ENCODE measurements at regions not wholly inside any gene's neighbourhood (a gene's known extent, or its start where the extent isn't known, plus 50 kb on each side); places are given as distances from the start of the nearest gene placed in this dataset.
"Not testable (repeated sequence)": the region's sequence is repeated elsewhere in the genome, so short reads cannot be mapped to it uniquely, and the experiment has no call there.

DNA sequence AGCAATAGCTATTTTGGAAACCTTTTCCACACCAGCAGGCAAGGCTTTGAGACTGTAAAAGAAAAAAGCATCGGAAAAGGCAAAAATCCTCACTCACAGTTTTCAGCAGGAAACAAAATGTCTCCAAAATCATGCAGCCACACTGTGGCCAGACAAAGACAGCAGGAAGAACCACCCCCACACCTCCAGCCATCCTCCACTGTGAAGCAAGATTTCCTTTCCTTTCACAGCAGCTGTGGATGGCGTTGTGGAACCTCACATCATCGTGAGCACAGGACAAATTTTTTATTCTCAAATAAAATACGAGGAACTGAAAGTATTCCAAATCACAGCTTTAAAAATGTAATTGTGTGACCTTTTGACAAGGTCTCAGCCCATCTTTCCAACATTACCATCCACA, 351.7 kb upstream of the NOCT start:
- no peak for DNase-seq (ENCODE audit: low spot score)

DNA sequence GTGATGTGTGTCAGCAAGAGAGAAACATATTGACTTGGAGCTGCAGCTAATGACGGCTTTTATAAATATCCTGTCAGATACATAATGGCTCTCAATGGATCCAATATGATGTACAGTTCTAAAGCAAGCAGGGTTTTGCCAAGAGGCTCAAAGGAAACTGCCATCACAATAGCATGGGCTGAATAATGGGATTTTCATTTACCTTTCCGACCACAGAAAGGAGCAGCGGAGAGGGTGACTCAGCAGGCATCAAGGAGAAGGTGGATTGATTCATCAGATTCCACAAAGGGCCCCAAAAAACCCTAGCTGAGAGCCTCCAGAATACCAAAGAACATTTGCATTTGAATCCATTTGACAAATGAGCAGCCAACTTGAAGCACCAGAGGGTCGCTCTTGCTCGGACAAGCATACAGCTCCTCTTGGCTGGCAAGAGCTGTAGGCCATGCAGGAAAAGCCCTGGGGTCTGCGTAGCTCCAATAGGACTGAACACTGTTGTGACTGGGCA, 355.7 kb upstream of the NOCT start:
- DNase-seq (ENCODE audit: low spot score): no peak

DNA sequence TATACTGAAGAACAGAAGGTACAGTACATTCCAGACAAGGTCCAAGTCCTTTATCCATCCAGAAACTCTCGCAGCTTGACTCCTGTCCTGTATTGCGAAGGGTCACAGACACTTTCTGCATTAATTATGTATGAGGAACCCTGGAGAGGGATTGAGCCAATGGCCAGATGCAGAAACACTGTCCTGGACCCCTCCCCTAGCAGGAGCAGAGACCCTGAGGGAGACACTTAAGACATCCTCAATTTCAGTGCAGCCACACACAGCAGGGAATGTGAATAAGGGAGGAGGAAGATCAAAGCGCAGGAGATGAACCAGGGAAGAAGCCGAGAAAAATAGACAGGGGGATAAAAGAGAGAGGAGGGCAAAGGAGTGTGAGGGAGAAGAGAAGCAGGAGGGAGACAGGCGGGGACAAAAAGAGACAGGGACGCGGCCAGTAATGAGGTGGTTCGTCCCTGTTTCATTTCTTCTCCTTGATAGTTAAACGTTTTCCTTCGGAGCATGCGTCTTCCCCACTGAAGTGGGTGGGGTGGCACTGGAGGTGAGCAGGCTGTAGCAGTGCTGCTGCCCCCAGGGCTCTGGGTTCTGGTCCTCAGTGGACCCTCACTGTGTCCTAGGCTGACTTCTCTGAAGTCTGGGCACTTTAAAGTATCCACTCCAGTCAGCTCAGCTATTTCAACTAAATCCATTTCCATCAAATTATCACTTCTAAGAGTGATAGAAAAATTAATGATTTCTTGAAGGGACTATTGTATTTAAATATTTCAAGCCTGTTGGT, 356.4 kb upstream of the NOCT start:
- no peak for DNase-seq (ENCODE audit: low spot score)

DNA sequence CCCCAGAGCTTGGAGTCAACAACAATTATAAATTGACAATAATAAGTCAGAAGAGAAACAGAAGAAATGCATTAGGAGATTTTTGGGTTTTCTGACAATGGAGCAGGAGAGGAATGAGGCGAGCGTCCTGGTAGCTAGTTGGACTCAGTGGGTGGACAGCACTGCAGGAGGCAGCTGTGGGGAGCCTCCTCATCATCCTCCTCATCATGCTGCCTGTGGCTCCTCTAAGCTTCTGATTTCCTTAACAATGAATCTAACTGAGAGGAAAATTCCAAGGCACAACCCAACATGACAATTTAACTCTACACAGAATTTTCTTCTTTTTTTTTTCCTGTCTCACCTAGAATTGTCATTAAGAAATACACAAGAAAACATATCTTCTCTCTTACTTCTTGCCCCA, 357.1 kb upstream of the NOCT start:
- no peak for DNase-seq (ENCODE audit: low spot score)

DNA sequence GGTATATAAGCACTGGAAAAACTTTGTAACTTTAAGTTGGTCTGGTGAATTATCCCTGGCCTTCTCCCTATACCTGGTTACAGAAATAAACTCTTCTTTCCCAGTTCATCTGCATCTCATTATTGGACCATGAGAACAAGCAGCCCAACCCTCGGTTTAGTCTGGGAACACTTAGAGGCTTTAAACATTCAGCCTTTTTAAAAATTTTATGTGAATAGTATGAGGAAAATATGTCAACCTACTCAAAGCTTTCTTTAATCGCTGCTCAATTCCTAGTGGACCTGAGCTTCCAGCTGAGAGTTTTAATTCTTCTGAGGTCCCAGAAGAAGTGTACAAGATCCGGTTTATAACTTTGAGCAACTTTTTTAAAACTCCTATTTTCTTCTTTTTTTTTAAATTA, 358.6 kb upstream of the NOCT start:
- DNase-seq (ENCODE audit: low spot score): no peak

DNA sequence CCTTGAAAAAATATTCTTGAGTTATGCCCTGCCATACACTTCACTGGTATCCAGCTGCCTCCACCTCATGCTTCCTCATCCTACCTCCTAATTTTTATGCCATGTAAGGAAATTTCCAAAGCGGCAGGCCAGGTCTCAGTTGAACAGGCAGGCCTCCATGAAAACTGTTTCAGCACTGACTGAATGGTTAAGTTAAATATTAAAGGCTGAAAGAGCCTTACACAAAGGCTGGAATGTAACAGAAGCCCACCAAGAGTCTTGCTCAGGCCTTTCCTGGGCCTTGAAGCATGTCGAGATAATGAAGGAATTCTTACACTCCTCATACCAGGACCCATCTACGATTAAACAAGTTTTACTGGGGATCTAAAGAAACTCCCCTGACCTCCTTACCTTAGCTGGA, 359.6 kb upstream of the NOCT start:
- DNase-seq (ENCODE audit: low spot score): no peak

DNA sequence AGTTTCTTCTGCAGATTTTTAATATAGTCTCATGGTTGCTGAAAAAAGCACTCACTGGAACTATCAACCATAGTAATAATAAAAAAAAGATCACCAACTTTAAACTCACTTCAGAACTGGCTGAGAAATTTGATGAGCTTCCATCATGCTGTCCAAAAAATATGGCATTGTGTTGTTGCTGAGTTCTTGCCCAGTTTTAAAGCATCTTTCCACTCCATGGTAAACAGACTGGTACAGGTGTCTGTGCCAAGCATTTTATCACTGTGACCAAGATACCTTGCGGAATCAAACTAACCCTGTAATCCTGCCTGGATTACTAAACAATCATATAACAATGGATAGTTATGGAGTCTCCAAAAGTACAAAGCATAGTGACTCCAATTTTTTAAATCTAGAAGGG, 360.3 kb upstream of the NOCT start:
- no peak for DNase-seq (ENCODE audit: low spot score)

DNA sequence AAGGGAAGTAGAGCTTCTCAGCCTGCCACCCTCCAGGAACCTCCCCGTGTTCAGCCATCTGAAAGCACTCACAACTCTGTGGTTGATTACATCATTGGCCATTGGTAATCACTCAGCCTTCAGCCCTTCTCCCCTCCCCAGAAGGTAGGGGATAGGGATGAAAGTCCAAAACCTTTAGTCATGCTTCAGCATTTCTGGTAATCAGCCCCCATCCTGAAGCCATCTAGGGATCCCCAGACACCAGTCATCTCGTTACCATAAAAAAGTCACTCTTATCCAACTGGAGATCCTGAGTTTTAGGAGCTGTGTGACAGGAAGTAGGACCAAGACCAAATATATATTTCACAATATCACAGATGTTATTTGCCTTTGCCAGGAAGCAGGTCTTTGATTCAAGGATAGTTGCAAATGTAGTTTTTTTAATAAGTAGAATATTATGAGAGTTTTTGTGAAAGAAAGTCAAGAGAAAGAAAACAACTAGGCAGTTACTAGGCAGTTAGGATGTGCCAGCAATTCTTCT, 364.6 kb upstream of the NOCT start:
- no peak for DNase-seq (ENCODE audit: low spot score)

DNA sequence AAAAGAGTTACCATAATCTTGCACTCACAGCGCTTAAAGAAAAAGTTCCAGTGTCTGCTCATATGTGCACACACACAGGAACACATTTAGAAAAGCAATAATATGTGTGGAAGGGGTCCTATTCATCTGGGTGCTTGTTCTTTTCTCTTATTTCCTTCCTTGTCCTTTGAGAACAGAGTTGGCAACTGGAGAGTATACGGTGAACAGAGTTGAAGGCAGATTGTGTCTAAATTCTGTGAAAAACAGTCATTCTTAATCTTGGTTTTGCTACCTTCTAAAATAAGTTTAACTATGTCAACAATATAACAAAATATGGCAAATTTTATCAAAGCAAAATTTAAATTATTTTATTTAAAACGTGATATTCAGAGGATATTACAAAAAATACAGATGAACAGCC, 365.1 kb upstream of the NOCT start:
- no peak for DNase-seq (ENCODE audit: low spot score)

DNA sequence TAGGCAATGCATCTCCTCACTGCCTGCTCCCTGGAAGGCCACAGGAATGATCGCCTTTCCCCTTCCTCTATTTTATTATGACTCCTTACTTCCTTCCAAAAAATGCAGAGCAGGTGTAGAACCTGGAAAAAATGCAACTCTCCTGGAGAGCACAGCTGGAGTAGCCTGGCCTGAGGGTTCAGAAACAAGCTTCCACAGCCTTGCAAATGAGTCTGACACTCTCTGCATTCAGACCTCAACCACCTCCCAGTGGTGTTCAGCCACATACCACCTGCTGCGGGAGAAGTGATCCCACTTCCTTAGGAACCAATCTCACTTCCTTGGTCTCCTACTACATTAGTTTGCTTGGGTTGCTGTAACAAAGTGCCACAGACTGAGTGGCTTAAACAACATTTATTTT, 368.1 kb upstream of the NOCT start:
- no peak for DNase-seq (ENCODE audit: low spot score)

DNA sequence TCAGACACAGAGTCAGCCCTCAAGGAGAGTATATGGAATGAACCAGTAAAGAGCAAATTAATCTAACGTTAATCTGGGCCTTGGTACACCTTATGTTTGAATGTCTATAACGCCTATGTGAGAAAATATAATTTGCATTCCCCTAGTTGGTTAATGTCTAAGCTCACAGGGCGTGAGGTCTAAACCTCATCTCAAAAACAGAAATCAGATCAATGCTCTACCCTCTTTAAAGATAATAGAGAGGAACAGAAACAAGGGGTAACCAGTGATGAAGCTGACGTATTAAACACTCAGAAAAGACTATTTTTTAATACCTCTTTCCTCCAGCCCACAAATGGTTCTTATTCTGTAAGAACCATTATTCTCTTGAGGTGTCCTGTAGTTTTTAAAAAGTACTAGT, 369.2 kb upstream of the NOCT start:
- no peak for DNase-seq (ENCODE audit: low spot score)

DNA sequence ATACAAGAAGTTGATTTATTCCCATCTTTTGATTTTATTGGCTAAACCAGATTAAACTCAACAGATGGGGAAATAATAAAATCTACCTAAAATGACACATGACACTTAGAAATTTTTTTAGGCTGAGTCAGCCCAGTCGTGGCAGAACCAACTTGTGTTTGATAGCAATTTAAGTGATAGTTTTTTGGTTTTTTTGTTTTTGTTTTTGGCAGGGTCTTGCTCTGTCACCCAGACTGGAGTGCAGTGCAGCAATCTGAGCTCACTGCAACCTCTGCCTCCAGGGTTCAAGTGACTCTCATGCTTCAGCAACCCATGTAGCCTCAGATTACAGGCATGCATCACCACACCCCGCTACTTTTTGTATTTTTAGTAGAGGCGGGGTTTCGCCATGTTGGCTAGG, 370.3 kb upstream of the NOCT start:
- no peak for DNase-seq (ENCODE audit: low spot score)

DNA sequence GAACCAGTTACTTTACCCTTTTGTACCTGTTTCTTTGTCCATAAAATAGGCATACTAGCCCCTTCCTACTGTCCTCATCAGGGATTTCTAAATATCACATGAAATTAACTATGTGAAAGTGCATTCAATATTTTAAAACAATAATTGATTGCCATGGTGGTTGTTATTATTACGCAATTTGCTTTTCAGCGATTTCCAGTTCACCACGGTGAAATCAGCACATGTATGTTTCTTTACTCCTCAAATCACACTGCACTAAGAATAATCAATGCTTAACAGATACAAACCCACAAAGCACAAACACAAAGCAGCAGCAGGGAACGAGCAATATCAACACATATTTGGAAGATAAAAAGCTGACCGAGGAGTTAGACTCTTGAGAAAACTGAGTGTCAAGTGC, 371.3 kb upstream of the NOCT start:
- no peak for DNase-seq (ENCODE audit: low spot score)

DNA sequence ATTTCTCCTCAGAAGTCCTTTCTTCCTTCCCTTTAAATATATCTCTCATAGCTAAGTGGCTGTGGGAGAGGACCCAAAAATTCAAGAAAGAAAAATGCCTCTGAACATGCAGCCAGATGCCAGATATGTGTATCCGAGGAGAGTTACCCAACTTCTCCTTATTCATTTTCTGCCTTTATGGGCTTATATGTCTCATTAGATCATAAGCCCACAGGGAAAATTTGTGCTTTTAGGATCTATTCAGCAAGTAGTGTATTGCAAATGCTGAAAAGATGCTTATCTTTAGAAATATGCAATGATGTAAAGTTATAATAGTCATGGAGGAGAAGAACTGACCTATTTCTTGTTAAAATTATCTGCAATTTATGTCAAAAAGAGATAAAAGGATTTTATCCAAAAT, 371.8 kb upstream of the NOCT start:
- no peak for DNase-seq (ENCODE audit: low spot score)

DNA sequence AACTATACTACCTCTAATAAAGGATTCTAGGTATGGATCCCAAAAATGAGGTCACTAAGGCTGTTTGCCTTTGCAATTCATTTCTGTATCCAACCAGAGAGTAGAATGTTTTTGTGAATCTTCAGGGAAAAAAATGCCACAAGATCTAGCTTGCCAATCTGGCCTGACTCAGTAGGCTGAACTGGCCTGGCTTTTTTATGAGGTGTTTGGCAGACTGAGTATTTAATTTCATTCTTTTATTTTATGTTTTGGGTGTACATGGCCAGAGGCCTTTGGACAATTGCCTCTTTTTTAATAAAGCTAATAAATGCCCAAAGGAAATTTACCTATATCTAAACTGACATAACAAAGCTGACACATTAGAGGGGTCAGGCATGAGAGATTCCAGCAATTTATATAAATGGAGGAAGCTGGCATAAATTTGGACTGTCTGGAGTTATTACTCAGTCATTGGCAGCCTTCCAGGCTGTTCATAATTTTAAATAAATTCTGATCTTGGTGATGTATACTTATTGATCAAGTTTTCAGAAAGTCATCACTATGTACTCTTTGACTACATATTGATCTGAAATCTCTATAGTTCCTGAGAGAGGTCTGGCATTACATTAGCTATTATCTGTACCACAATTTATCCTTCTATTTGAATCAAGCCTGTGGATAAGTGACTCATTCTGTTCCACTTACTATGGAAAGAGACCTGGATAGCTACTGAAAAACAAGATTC, 376.4 kb upstream of the NOCT start:
- no peak for DNase-seq (ENCODE audit: low spot score)

DNA sequence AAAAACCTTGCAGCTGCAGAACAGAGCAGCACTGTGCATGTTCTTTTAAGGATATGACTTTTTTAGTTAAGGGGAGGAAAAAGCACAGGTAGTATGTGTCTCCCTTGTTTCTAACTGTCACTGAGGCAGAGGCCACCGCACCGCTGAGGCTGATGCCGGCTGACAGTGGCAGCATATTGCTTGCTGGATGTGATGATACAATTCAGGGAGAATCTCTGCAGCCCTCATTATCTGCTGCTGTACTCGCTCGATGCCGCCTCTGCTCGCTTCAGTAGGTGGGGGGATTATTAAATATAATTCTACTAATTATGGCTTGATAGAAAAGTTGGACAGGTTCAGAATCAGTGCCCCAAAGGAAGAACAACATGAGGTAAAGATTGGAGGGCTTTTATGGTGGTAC, 378.8 kb upstream of the NOCT start:
- DNase-seq (ENCODE audit: low spot score): peak; percentile 38

DNA sequence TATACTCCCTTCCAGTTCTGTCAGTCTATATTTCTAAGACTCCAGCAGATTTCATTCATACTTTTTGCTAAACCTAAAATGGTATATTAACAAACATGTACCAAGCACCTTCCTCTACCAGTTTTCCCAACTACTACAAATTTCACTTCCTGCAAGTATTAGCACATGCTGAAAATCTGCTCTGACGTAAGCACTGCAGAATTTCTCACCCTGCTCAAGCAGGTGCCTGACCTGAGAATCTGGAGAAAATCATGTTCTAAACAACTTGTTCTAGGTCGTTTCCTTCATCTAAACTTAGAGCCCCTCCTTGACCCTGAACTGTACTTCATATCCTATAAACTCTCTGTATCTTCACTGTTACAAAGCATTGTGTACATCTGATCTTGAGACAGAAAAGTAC, 380.7 kb upstream of the NOCT start:
- DNase-seq (ENCODE audit: low spot score): no peak

DNA sequence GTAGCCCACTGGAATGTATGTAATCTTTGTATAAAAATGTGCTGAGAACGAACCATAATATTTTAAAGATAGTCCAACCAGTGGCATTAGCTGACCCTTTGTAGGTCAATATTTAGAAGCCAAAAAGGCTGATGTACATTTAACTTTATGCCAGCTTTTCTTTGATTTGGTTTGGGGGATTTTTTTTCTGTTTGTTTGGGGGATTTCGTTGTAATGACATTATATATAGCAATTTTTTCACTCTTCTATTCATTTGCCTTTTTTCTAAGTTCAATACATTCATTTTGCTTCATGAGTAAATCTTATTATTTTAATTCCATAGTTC, 382.0 kb upstream of the NOCT start:
- DNase-seq (ENCODE audit: low spot score): no peak

DNA sequence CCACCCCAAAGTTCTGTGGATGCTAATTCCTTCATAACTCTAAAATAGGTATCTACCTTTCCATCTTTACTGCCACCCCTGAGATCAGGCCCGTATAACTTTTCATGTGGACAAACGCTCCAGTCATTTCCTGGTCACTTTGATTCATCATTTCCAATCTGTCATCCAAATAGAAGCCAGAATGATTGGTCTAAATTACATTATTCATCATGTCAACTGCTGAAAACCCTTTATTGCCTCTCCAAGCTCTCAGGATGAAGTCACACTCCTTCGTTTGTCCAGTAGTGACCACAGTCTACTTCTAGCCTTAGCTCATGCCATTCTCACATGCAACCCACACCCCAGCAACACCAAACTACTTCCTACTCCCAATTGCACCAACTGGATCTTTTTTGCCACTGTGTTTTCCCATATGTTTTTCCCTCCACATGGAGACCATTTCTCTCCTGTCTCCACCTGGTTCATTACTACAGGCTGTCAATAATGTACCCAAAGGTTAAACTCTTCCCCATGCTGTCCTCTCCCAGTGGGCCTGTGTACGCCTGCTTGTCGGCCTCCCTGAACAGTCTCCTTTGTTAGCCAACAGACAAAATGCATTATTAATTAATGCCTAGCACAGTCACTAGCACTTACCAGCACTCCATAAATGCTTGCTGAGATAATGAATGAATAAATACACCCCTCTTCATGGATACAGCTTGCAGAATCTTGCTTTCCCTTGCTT, 382.6 kb upstream of the NOCT start:
- DNase-seq (ENCODE audit: low spot score): no peak

DNA sequence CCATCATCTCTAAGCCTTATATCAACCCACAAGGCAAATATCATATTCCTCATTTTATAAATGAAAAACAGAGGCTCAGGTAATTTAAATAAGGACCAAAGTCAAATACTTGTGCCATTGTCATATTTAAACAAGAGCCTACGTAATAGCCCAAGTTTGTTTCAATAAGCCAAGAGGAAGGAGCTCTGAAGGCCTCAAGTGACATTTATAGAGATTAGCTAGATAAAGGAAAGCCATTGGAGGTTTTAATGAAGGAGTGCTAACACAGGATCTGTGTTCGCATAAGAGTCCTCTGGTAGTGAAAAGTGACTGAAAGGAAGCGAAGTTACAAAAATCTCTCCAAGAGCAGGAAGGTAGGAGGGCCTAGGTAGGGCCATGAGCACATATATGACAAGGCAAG, 384.9 kb upstream of the NOCT start:
- DNase-seq (ENCODE audit: low spot score): no peak

DNA sequence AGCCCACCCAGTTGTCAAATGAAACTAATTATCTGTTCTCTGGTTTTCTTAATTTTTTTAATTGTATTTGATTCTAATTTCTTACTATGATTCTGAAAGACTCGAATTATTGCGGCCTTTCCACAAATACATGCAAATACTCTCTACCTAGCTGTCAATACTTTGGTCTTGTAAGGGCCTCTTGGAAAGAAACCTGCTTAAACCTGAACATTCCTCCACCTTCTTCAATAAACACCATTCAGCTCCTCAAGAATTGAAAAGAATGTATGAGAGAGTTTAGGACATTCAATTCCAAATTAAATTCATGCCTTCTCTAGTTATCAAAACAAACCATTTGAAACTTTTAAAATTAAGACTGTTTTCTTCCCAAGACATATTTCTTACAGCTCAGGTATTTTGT, 385.9 kb upstream of the NOCT start:
- DNase-seq (ENCODE audit: low spot score): no peak

DNA sequence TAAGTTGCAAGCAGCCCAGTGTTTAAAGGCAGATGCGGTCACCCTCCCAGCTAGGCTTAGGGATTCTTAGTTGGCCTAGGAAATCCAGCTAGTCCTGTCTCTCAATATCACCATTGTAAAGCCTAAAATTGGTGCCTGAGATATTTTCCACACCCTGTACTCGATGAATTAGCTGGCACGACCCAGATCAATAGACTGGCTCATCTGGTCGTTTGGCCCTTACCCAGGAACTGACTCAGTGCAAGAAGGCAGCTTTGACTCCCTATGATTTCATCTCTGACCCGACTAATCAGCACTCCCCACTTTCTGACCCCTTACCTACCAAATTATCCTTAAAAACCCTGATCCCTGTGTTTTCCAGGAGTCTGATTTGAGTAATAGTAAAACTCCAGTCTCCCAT, 384.9 kb upstream of the SLC7A11 start:
- no peak for DNase-seq (ENCODE audit: low spot score)

DNA sequence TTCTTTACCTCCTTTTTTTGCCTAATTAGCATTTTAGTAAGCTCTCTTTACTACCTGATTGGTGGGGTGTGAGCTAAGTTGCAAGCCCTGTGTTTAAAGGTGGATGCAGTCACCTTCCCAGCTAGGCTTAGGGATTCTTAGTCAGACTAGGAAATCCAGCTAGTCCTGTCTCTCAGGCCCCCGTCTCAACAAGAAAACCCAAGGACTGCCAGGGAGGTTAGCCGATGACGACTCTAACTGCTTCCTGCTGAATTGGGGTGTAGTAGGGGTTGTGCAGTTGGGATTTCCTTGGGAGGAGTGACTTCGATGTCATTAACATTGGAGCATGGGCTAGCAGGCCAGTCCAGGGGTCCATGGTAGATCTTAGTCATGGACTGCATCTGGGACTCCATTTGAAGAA, 380.2 kb upstream of the SLC7A11 start:
- not testable (repeated sequence) for DNase-seq (ENCODE audit: low spot score)

All from putamen (tissue), 1 donor.